ENCODE measurements at regions not wholly inside any gene's neighbourhood (a gene's known extent, or its start where the extent isn't known, plus 50 kb on each side); places are given as distances from the start of the nearest gene placed in this dataset.
"Not testable (repeated sequence)": the region's sequence is repeated elsewhere in the genome, so short reads cannot be mapped to it uniquely, and the experiment has no call there.

DNA sequence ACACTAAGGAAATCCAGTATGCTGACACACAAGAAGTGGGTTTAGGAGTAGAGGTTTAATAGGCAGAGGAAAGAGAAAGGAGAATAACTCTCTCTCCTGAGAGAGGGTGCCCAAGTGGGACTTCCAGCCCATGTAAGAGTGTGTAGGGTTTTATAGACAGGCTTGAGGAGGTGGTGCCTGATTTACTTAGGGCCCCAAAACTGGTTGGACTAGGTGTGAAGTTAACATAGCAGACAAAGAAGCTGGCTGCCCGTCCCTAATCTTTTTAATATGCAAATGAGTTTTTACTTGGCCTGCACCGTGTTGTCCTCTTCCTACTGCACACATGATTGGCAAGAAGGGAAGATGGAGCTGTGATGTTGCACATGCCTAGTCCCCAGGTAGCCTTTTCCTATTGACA is 752.5 kb upstream of the SLITRK5 start:
- WGBS (ENCODE audit: missing lambda C conversion rate), result 26% methylated on average over 2 of the region's 2 CpGs
- TF ChIP-seq, protein P1, sequence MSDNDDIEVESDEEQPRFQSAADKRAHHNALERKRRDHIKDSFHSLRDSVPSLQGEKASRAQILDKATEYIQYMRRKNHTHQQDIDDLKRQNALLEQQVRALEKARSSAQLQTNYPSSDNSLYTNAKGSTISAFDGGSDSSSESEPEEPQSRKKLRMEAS (IDR thresholded peaks at IDR 0.05), result no peak
- TF ChIP-seq CHD2 (IDR thresholded peaks at IDR 0.05; ENCODE audit: low read length, partially characterized antibody), result no peak
- no peak for TF ChIP-seq RCOR1 (IDR thresholded peaks at IDR 0.05; ENCODE audit: low read depth, low read length)
- TF ChIP-seq KDM1A (IDR thresholded peaks at IDR 0.05; ENCODE audit: low read depth), result no peak
- TF ChIP-seq, protein P2, sequence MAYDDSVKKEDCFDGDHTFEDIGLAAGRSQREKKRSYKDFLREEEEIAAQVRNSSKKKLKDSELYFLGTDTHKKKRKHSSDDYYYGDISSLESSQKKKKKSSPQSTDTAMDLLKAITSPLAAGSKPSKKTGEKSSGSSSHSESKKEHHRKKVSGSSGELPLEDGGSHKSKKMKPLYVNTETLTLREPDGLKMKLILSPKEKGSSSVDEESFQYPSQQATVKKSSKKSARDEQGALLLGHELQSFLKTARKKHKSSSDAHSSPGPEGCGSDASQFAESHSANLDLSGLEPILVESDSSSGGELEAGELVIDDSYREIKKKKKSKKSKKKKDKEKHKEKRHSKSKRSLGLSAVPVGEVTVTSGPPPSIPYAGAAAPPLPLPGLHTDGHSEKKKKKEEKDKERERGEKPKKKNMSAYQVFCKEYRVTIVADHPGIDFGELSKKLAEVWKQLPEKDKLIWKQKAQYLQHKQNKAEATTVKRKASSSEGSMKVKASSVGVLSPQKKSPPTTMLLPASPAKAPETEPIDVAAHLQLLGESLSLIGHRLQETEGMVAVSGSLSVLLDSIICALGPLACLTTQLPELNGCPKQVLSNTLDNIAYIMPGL (CRISPR knock-in tag; IDR thresholded peaks at IDR 0.05; ENCODE audit: borderline replicate concordance), result no peak
- TF ChIP-seq NPAS2 (CRISPR knock-in tag; IDR thresholded peaks at IDR 0.05; ENCODE audit: borderline replicate concordance), result no peak
- TF ChIP-seq, protein P3, sequence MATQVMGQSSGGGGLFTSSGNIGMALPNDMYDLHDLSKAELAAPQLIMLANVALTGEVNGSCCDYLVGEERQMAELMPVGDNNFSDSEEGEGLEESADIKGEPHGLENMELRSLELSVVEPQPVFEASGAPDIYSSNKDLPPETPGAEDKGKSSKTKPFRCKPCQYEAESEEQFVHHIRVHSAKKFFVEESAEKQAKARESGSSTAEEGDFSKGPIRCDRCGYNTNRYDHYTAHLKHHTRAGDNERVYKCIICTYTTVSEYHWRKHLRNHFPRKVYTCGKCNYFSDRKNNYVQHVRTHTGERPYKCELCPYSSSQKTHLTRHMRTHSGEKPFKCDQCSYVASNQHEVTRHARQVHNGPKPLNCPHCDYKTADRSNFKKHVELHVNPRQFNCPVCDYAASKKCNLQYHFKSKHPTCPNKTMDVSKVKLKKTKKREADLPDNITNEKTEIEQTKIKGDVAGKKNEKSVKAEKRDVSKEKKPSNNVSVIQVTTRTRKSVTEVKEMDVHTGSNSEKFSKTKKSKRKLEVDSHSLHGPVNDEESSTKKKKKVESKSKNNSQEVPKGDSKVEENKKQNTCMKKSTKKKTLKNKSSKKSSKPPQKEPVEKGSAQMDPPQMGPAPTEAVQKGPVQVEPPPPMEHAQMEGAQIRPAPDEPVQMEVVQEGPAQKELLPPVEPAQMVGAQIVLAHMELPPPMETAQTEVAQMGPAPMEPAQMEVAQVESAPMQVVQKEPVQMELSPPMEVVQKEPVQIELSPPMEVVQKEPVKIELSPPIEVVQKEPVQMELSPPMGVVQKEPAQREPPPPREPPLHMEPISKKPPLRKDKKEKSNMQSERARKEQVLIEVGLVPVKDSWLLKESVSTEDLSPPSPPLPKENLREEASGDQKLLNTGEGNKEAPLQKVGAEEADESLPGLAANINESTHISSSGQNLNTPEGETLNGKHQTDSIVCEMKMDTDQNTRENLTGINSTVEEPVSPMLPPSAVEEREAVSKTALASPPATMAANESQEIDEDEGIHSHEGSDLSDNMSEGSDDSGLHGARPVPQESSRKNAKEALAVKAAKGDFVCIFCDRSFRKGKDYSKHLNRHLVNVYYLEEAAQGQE (IDR thresholded peaks at IDR 0.05), result no peak
- TF ChIP-seq, protein P4, sequence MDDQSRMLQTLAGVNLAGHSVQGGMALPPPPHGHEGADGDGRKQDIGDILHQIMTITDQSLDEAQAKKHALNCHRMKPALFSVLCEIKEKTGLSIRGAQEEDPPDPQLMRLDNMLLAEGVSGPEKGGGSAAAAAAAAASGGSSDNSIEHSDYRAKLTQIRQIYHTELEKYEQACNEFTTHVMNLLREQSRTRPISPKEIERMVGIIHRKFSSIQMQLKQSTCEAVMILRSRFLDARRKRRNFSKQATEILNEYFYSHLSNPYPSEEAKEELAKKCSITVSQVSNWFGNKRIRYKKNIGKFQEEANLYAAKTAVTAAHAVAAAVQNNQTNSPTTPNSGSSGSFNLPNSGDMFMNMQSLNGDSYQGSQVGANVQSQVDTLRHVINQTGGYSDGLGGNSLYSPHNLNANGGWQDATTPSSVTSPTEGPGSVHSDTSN (IDR thresholded peaks at IDR 0.05), result no peak
- TF ChIP-seq BHLHE40 (IDR thresholded peaks at IDR 0.05; ENCODE audit: low read depth, low read length), result no peak
- TF ChIP-seq EP300 (IDR thresholded peaks at IDR 0.05), result no peak
- TF ChIP-seq CEBPB (IDR thresholded peaks at IDR 0.05), result no peak
- TF ChIP-seq RARB (CRISPR knock-in tag; IDR thresholded peaks at IDR 0.05), result no peak
- no peak for DNase-seq (ENCODE audit: low read depth in 1 of 2, low spot score in 1 of 2)
- Histone ChIP-seq H3K4me1 (no peaks in the 10 kb centered on the region), H3K4me2 (no peak overlapping the region), H3K4me3 (no peak overlapping the region), H3K27ac (no peak overlapping the region), H3K9me3 (no peaks in the 10 kb centered on the region)
- CTCF ChIA-PET, result no interaction called here
- ATAC-seq, result no peak
- POLR2A ChIA-PET, result no interaction called here
- no peak for FAIRE-seq

DNA sequence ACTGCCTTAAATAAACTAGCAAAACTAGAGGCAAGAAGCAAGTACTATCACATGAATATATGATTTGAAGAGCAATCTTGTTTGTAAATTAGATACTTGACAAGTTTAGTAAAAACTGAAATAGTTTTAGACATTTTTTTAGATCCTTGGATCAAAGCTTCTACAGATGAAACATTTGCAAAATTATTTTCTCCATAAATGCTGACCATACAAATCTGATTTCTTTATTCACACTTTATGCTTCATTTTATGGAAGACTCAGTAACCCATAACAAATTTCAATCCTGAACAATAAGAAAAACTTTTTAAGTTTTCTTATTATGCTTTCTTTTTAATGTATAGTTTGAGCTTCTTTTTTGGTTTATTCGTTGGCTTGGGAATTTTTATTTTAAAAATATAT is 750.2 kb upstream of the SLITRK5 start:
- Histone ChIP-seq H3K4me2 (no peak overlapping the region), H3K4me1 (no peaks in the 10 kb centered on the region), H3K4me3 (no peak overlapping the region), H3K27ac (no peak overlapping the region), H3K9me3 (no peaks in the 10 kb centered on the region)
- WGBS (ENCODE audit: missing lambda C conversion rate), result 26% methylated on average over 1 of the region's 1 CpG
- FAIRE-seq (no peak), ATAC-seq (no peak), DNase-seq (ENCODE audit: low read depth in 1 of 2, low spot score in 1 of 2) (no peak)
- TF ChIP-seq ZNF302 (CRISPR knock-in tag; IDR thresholded peaks at IDR 0.05) (no peak), JUNB (IDR thresholded peaks at IDR 0.05) (no peak), MAFK (IDR thresholded peaks at IDR 0.05; ENCODE audit: partially characterized antibody) (peak; percentile 39)
- ChIA-PET POLR2A (no interaction called here), CTCF (no interaction called here)

DNA sequence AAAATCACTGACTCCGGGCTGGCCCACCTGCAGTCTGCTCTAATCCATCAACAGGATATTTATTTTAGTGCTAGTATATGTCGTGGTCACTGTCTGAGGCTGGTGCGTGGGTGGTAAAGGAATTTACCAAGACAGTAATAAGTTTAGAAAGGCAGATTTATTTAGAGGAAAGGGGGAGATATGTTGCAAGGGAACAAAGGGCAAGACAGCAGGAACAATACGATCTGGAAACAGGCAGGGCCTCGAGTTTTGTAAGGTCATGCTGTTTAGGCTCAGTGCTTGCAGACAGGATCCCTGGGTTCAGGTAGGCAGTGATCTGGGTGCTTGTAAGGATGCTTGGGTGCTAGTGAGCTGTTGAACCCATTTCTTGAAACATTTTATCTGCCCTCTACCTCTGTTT is 748.2 kb upstream of the SLITRK5 start:
- no peak for ATAC-seq

DNA sequence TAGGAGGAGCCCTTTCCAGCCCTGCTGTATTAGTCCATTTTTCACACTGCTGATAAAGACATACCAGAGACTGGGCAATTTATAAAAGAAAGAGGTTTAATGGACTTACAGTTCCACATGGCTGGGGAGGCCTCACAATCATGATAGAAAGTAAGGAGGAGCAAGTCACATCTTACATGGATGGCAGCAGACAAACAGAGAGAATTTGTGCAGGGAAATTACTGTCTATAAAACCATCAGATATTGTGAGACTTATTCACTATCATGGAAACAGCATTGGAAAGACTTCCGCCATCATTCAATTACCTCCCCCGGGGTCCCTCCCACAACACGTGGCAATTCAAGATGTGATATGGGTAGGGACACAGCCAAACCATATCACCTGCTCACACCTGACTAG is 744.3 kb upstream of the SLITRK5 start:
- DNase-seq (ENCODE audit: low read depth in 1 of 2, low spot score in 1 of 2); H3K4me1 ChIP-seq; H3K9me3 ChIP-seq; H3K4me3 ChIP-seq; CTCF ChIA-PET; POLR2A ChIA-PET; ATAC-seq; H3K4me2 ChIP-seq; FAIRE-seq; H3K27ac ChIP-seq: not testable (repeated sequence)
- 73% methylated on average over 3 of the region's 3 CpGs for WGBS (ENCODE audit: missing lambda C conversion rate)

More for the DNA sequence above, 748.2 kb upstream of the SLITRK5 start:
- Histone ChIP-seq H3K4me3 (no peak overlapping the region), H3K4me2 (no peak overlapping the region), H3K9me3 (no peaks in the 10 kb centered on the region), H3K4me1 (no peaks in the 10 kb centered on the region), H3K27ac (no peak overlapping the region)
- CTCF ChIA-PET, result no interaction called here
- TF ChIP-seq MAZ (IDR thresholded peaks at IDR 0.05; ENCODE audit: borderline replicate concordance, low read depth, low read length), result no peak
- TF ChIP-seq, protein P5, sequence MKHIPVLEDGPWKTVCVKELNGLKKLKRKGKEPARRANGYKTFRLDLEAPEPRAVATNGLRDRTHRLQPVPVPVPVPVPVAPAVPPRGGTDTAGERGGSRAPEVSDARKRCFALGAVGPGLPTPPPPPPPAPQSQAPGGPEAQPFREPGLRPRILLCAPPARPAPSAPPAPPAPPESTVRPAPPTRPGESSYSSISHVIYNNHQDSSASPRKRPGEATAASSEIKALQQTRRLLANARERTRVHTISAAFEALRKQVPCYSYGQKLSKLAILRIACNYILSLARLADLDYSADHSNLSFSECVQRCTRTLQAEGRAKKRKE (CRISPR knock-in tag; IDR thresholded peaks at IDR 0.05; ENCODE audit: low read depth), result no peak
- no peak for FAIRE-seq
- DNase-seq (ENCODE audit: low read depth in 1 of 2, low spot score in 1 of 2), result peak in 1 of 2 experiments; percentile 3
- WGBS (ENCODE audit: missing lambda C conversion rate), result 5% methylated on average over 5 of the region's 5 CpGs
- POLR2A ChIA-PET, result no interaction called here
